ENCODE measurements at regions not wholly inside any gene's neighbourhood (a gene's known extent, or its start where the extent isn't known, plus 50 kb on each side); places are given as distances from the start of the nearest gene placed in this dataset.

GRCh38 chr15:25955628-25956027 lies 92.5 kb upstream of the ATP10A start:
- H3K27me3 Mint-ChIP-seq (ENCODE audit: insufficient read depth, unreplicated experiment): no peaks in the 10 kb centered on the region
- no peak for DNase-seq (ENCODE audit: unreplicated experiment)
- no peak for TF ChIP-seq CTCF (IDR thresholded peaks at IDR 0.05; ENCODE audit: unreplicated experiment)
- no peak overlapping the region for H3K4me3 Mint-ChIP-seq (ENCODE audit: unreplicated experiment)
- BruUV-seq (replicated peaks): no TSS peak
- no peak overlapping the region for H3K27ac Mint-ChIP-seq (ENCODE audit: low read depth, unreplicated experiment)
- H3K9me3 Mint-ChIP-seq (ENCODE audit: unreplicated experiment): peaks cover 55% of the 10 kb centered on the region
- ChIA-PET POLR2A (no interaction called here), CTCF (interaction anchor here (0.5 kb wide), 1 partner anchor 97 kb away, joined by 4 read pairs; no protein-coding TSS in a partner anchor)
- intact Hi-C loops (cut with micrococcal nuclease): no loop called here
- H3K36me3 Mint-ChIP-seq (ENCODE audit: insufficient read depth, unreplicated experiment): no peaks in the 10 kb centered on the region
- no peaks in the 10 kb centered on the region for H3K4me1 Mint-ChIP-seq (ENCODE audit: insufficient read depth, unreplicated experiment)

- no peak for TF ChIP-seq CTCF (IDR thresholded peaks at IDR 0.05; ENCODE audit: unreplicated experiment)
- ChIA-PET CTCF (no interaction called here), POLR2A (no interaction called here)
- Mint-ChIP-seq H3K4me3 (ENCODE audit: unreplicated experiment) (no peak overlapping the region), H3K9me3 (ENCODE audit: unreplicated experiment) (peaks cover 47% of the 10 kb centered on the region), H3K27me3 (ENCODE audit: insufficient read depth, unreplicated experiment) (no peaks in the 10 kb centered on the region), H3K4me1 (ENCODE audit: insufficient read depth, unreplicated experiment) (no peaks in the 10 kb centered on the region), H3K36me3 (ENCODE audit: insufficient read depth, unreplicated experiment) (no peaks in the 10 kb centered on the region), H3K27ac (ENCODE audit: low read depth, unreplicated experiment) (no peak overlapping the region)
- intact Hi-C loops (cut with micrococcal nuclease): no loop called here
- BruUV-seq (replicated peaks): no TSS peak
- no peak for DNase-seq (ENCODE audit: unreplicated experiment)
These were observed 91.3 kb upstream of the ATP10A start for GRCh38 chr15:25954398-25954797.

DNA sequence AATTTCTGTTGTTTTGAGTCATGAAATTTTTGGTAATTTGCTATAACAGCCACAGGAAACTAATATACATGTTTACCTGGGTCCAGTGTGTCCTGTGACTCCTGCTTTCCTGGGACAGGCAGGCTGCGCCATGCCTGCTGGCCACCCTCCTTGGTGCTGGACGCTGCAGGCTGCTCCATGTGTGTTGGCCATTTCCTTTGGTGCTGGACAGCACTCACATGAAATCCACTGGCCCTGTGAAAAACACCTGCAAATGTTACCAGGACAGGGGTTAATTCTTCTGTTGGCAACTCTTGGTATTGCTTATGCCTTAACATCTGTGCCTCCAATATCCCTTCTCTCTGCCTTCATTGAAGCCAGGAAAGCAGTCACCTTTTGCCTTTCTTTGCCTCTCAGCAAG lies 86.9 kb upstream of the ATP10A start:
- ChIA-PET POLR2A (no interaction called here), CTCF (interaction anchor here (0.6 kb wide), 1 partner anchor 76 kb away, joined by 3 read pairs; no protein-coding TSS in a partner anchor)
- TF ChIP-seq CTCF (IDR thresholded peaks at IDR 0.05; ENCODE audit: unreplicated experiment): no peak
- no peak for DNase-seq (ENCODE audit: unreplicated experiment)
- Mint-ChIP-seq H3K27me3 (ENCODE audit: insufficient read depth, unreplicated experiment) (no peaks in the 10 kb centered on the region), H3K36me3 (ENCODE audit: insufficient read depth, unreplicated experiment) (no peaks in the 10 kb centered on the region), H3K9me3 (ENCODE audit: unreplicated experiment) (peaks cover 36% of the 10 kb centered on the region), H3K27ac (ENCODE audit: low read depth, unreplicated experiment) (no peak overlapping the region), H3K4me1 (ENCODE audit: insufficient read depth, unreplicated experiment) (no peaks in the 10 kb centered on the region), H3K4me3 (ENCODE audit: unreplicated experiment) (no peak overlapping the region)
- BruUV-seq (replicated peaks): no TSS peak
- intact Hi-C loops (cut with micrococcal nuclease): no loop called here

DNA sequence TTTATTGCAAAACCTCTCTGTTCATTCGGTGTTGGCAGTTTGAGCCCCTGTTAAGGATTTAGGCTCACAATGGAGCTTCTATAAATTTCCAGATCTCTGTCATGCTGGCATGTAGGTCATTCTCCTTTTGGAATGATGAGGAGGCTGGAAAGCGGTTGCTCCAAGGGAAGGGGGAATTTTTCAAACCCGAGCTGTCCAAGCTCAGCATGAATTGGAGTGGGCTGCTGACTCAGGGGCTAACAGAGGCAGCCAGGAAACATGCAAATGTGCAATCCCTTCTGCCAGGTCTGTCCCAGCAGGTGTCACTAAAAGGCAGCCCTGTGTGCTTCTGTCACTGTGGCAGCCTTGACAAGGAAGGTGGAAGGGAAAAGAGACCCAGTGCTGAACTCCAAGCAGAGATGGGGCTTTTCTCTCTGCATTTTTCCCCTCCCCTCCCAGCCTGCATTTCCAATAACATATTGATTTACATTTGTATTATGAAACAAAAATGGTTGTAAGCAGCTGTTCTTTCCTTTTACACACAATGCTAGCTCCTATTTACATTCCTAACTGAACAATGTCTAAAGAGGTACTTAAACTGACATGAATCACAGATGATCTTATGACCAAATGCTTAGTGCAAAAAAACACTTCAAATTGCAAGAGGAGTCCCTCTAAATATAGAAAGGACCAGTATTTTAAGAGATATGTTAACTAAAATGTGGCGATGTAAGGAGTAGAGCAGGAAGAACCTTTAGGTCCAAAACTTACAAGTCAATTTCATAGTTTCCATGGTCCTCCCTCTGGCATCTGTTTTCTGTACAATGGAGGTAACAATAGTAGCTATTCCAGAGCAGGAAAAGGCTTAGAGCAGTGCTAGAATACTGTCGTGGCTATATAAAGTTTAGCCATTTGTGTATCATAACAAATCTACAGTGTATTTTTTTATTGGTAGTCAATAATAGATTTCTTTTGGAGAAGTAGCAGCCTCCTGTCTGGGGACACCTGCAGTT lies 84.5 kb upstream of the ATP10A start:
- BruUV-seq (replicated peaks): no TSS peak
- no peak overlapping the region for H3K27ac Mint-ChIP-seq (ENCODE audit: low read depth, unreplicated experiment)
- ChIA-PET POLR2A (no interaction called here), CTCF (no interaction called here)
- intact Hi-C loops (cut with micrococcal nuclease): no loop called here
- H3K4me1 Mint-ChIP-seq (ENCODE audit: insufficient read depth, unreplicated experiment): no peaks in the 10 kb centered on the region
- H3K36me3 Mint-ChIP-seq (ENCODE audit: insufficient read depth, unreplicated experiment): no peaks in the 10 kb centered on the region
- no peak overlapping the region for H3K4me3 Mint-ChIP-seq (ENCODE audit: unreplicated experiment)
- H3K9me3 Mint-ChIP-seq (ENCODE audit: unreplicated experiment): peaks cover 22% of the 10 kb centered on the region
- DNase-seq (ENCODE audit: unreplicated experiment): no peak
- no peaks in the 10 kb centered on the region for H3K27me3 Mint-ChIP-seq (ENCODE audit: insufficient read depth, unreplicated experiment)
- no peak for TF ChIP-seq CTCF (IDR thresholded peaks at IDR 0.05; ENCODE audit: unreplicated experiment)

Data from MCF 10A (cell line).